DND-41 (cell line): ENCODE measurements at regions not wholly inside any gene's neighbourhood (a gene's known extent, or its start where the extent isn't known, plus 50 kb on each side); places are given as distances from the start of the nearest gene placed in this dataset.

ENCODE experiments used
- ATAC-seq: fragments of 200-7000 bp; cut with Tn5 transposase; 3 replicates; pipeline ENCODE4 v1.9.1; 2021; ENCODE audit warnings: low read depth; ENCODE audit not compliant: insufficient read depth
- DNase-seq: peaks from one replicate; pipeline ENCODE4 v3.0.0-alpha.2; 2020
- H2AFZ ChIP-seq: 2 replicates; pipeline ENCODE4 v1.6.0; 2012; ENCODE audit warnings: low read depth, low read length
- H3K27ac ChIP-seq: 2 replicates; pipeline ENCODE4 v1.5.1; 2012; ENCODE audit warnings: low read length, inconsistent platforms
- H3K27me3 ChIP-seq: fragments of 200-600 bp; sonication (generic); 2 replicates; pipeline ENCODE4 v1.6.0; 2012; ENCODE audit warnings: low read length, mild to moderate bottlenecking, inconsistent platforms; ENCODE audit not compliant: insufficient read depth, poor library complexity
- H3K36me3 ChIP-seq: 2 replicates; pipeline ENCODE4 v1.5.1; 2012; ENCODE audit warnings: low read length, inconsistent platforms; ENCODE audit not compliant: insufficient read depth
- H3K4me1 ChIP-seq: 2 replicates; pipeline ENCODE4 v1.5.1; 2012; ENCODE audit warnings: mild to moderate bottlenecking, low read length; ENCODE audit not compliant: insufficient read depth
- H3K4me2 ChIP-seq: 2 replicates; pipeline ENCODE4 v1.6.0; 2012; ENCODE audit warnings: mild to moderate bottlenecking, moderate library complexity, low read length, inconsistent platforms; ENCODE audit not compliant: insufficient read depth
- H3K4me3 ChIP-seq, 2 experiments: fragments of 200-600 bp in 1 of 2; shearing (Covaris generic) in 1 of 2; 2 replicates each; pipeline ENCODE4 v1.5.1; 2012 to 2016; ENCODE audit warnings: inconsistent platforms in 2 of 2, low read length in 2 of 2, mild to moderate bottlenecking in 2 of 2, low read depth in 1 of 2, moderate library complexity in 1 of 2
- H3K79me2 ChIP-seq: 2 replicates; pipeline ENCODE4 v1.6.0; 2012; ENCODE audit warnings: low read length, inconsistent platforms; ENCODE audit not compliant: insufficient read depth
- H3K9ac ChIP-seq: 2 replicates; pipeline ENCODE4 v1.6.0; 2012; ENCODE audit warnings: low read depth, mild to moderate bottlenecking, inconsistent platforms, low read length, moderate library complexity
- H3K9me3 ChIP-seq: 2 replicates; pipeline ENCODE4 v1.5.1; 2012; ENCODE audit warnings: low read length, moderate library complexity, mild to moderate bottlenecking, inconsistent platforms; ENCODE audit not compliant: insufficient read depth, severe bottlenecking
- H4K20me1 ChIP-seq: 2 replicates; pipeline ENCODE4 v1.6.0; 2012; ENCODE audit warnings: low read length; ENCODE audit not compliant: insufficient read depth
- CTCF ChIP-seq: IDR thresholded peaks from 2 replicates; pipeline ENCODE4 v1.5.1; 2012; ENCODE audit warnings: borderline replicate concordance, low read length, moderate library complexity, mild to moderate bottlenecking; ENCODE audit not compliant: poor library complexity, severe bottlenecking; ENCODE audit errors: extremely low read depth
- EZH2 ChIP-seq: IDR thresholded peaks from 3 replicates; pipeline ENCODE4 v1.6.1; 2012; ENCODE audit warnings: borderline replicate concordance, low read depth, mild to moderate bottlenecking, moderate library complexity, low read length, inconsistent platforms; ENCODE audit not compliant: severe bottlenecking

GRCh38 chr4:27717431-27717755 is 856.8 kb downstream of the STIM2 start:
- Histone ChIP-seq H3K4me1 (no peaks in the 10 kb centered on the region), H3K4me2 (no peak overlapping the region), H3K27ac (no peak overlapping the region), H4K20me1 (no peaks in the 10 kb centered on the region), H3K79me2 (no peaks in the 10 kb centered on the region), H2AFZ (no peak overlapping the region), H3K9ac (no peak overlapping the region), H3K36me3 (no peaks in the 10 kb centered on the region), H3K27me3 (no peaks in the 10 kb centered on the region), H3K4me3 (no peak overlapping the region), H3K9me3 (no peaks in the 10 kb centered on the region)
- DNase-seq (no peak), ATAC-seq (no peak)
- TF ChIP-seq EZH2 (no peak), CTCF (no peak)

GRCh38 chr4:27720010-27720766 is 859.5 kb downstream of the STIM2 start:
- Histone ChIP-seq H4K20me1 (no peaks in the 10 kb centered on the region), H3K36me3 (no peaks in the 10 kb centered on the region), H3K27me3 (no peaks in the 10 kb centered on the region), H3K9me3 (no peaks in the 10 kb centered on the region), H3K27ac (no peak overlapping the region), H2AFZ (no peak overlapping the region), H3K4me1 (no peaks in the 10 kb centered on the region), H3K79me2 (no peaks in the 10 kb centered on the region), H3K4me3 (no peak overlapping the region), H3K9ac (no peak overlapping the region), H3K4me2 (no peak overlapping the region)
- ATAC-seq, result no peak
- DNase-seq, result no peak
- no peak for TF ChIP-seq CTCF
- no peak for TF ChIP-seq EZH2

GRCh38 chr4:27721193-27721592 is 860.6 kb downstream of the STIM2 start:
- Histone ChIP-seq H3K9ac (no peak overlapping the region), H3K36me3 (no peaks in the 10 kb centered on the region), H3K27me3 (no peaks in the 10 kb centered on the region), H3K4me1 (no peaks in the 10 kb centered on the region), H3K9me3 (no peaks in the 10 kb centered on the region), H3K4me2 (no peak overlapping the region), H3K27ac (no peak overlapping the region), H3K79me2 (no peaks in the 10 kb centered on the region), H2AFZ (no peak overlapping the region), H4K20me1 (no peaks in the 10 kb centered on the region), H3K4me3 (no peak overlapping the region)
- DNase-seq (peak; percentile 11), ATAC-seq (no peak)
- TF ChIP-seq EZH2 (no peak), CTCF (no peak)
